ENCODE measurements at regions not wholly inside any gene's neighbourhood (a gene's known extent, or its start where the extent isn't known, plus 50 kb on each side); places are given as distances from the start of the nearest gene placed in this dataset.
A peak's percentile ranks its signal among the peaks of the same experiment; 100 is the strongest.

DNA sequence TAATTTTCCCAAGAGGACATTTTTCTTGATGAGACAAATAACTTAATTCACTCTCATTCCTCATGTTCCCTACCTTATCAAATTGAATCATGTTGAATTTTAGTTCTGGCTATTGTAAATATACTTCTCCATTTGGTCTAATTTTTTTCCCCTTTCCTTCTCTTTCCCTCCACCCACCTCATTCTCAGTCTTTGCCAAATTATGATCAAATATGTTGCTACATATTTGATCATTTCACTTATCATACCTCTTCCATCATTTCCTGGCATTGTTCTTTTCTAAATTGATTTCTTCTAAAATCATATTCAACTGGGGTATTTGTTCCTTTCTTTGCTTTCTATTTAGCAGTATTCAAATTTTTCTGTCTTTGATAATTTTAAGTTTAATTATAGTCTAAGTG, 52.3 kb downstream of the HDGFL1 start:
- no peak overlapping the region for H2AFZ ChIP-seq (replicated peaks)
- no peak overlapping the region for H3K4me3 ChIP-seq
- TF ChIP-seq, protein P1, sequence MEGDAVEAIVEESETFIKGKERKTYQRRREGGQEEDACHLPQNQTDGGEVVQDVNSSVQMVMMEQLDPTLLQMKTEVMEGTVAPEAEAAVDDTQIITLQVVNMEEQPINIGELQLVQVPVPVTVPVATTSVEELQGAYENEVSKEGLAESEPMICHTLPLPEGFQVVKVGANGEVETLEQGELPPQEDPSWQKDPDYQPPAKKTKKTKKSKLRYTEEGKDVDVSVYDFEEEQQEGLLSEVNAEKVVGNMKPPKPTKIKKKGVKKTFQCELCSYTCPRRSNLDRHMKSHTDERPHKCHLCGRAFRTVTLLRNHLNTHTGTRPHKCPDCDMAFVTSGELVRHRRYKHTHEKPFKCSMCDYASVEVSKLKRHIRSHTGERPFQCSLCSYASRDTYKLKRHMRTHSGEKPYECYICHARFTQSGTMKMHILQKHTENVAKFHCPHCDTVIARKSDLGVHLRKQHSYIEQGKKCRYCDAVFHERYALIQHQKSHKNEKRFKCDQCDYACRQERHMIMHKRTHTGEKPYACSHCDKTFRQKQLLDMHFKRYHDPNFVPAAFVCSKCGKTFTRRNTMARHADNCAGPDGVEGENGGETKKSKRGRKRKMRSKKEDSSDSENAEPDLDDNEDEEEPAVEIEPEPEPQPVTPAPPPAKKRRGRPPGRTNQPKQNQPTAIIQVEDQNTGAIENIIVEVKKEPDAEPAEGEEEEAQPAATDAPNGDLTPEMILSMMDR (IDR thresholded peaks at IDR 0.05) = no peak
- TF ChIP-seq EZH2phosphoT487 (IDR thresholded peaks at IDR 0.05) (no peak), EZH2 (IDR thresholded peaks at IDR 0.05) (no peak)
- no peak overlapping the region for H3K4me2 ChIP-seq
- no peak for DNase-seq (ENCODE audit: low spot score)
- H3K9ac ChIP-seq = no peak overlapping the region
- peaks cover 4% of the 10 kb centered on the region for H3K27me3 Mint-ChIP-seq (ENCODE audit: insufficient read depth, low read depth)
- no peaks in the 10 kb centered on the region for H3K79me2 ChIP-seq (ENCODE audit: low read depth)
- peaks cover 8% of the 10 kb centered on the region for H3K4me1 ChIP-seq
- H3K36me3 Mint-ChIP-seq = peaks cover 2% of the 10 kb centered on the region
- H3K27me3 ChIP-seq = no peaks in the 10 kb centered on the region
- H3K27ac ChIP-seq = no peak overlapping the region
- H3K4me3 Mint-ChIP-seq = no peak overlapping the region
- H3K27ac Mint-ChIP-seq = no peak overlapping the region
- H3K4me1 Mint-ChIP-seq = no peaks in the 10 kb centered on the region
- peaks cover 19% of the 10 kb centered on the region for H3K9me3 Mint-ChIP-seq
- no peaks in the 10 kb centered on the region for H3K9me3 ChIP-seq (ENCODE audit: low read depth)
- peaks cover 4% of the 10 kb centered on the region for H3F3A ChIP-seq (ENCODE audit: low read depth)
- H4K20me1 ChIP-seq (ENCODE audit: low read depth) = no peaks in the 10 kb centered on the region
- H3K36me3 ChIP-seq = no peaks in the 10 kb centered on the region

GRCh38 chr6:22622351-22622750, 53.0 kb downstream of the HDGFL1 start:
- H4K20me1 ChIP-seq (ENCODE audit: low read depth) = no peaks in the 10 kb centered on the region
- H3K4me3 Mint-ChIP-seq = no peak overlapping the region
- no peaks in the 10 kb centered on the region for H3K27me3 ChIP-seq
- no peak overlapping the region for H2AFZ ChIP-seq (replicated peaks)
- no peak overlapping the region for H3K4me3 ChIP-seq
- peaks cover 4% of the 10 kb centered on the region for H3F3A ChIP-seq (ENCODE audit: low read depth)
- peaks cover 23% of the 10 kb centered on the region for H3K9me3 Mint-ChIP-seq
- TF ChIP-seq EZH2phosphoT487 (IDR thresholded peaks at IDR 0.05) (no peak), EZH2 (IDR thresholded peaks at IDR 0.05) (no peak)
- TF ChIP-seq, protein P1 (IDR thresholded peaks at IDR 0.05) = no peak
- H3K9me3 ChIP-seq (ENCODE audit: low read depth) = no peaks in the 10 kb centered on the region
- H3K4me2 ChIP-seq = no peak overlapping the region
- no peaks in the 10 kb centered on the region for H3K4me1 Mint-ChIP-seq
- H3K9ac ChIP-seq = no peak overlapping the region
- H3K36me3 ChIP-seq = no peaks in the 10 kb centered on the region
- peaks cover 5% of the 10 kb centered on the region for H3K36me3 Mint-ChIP-seq
- no peak overlapping the region for H3K27ac ChIP-seq
- H3K27ac Mint-ChIP-seq = peak overlapping the region; percentile 65
- H3K79me2 ChIP-seq (ENCODE audit: low read depth) = no peaks in the 10 kb centered on the region
- no peak for DNase-seq (ENCODE audit: low spot score)
- peaks cover 4% of the 10 kb centered on the region for H3K27me3 Mint-ChIP-seq (ENCODE audit: insufficient read depth, low read depth)
- H3K4me1 ChIP-seq = peaks cover 8% of the 10 kb centered on the region

DNA sequence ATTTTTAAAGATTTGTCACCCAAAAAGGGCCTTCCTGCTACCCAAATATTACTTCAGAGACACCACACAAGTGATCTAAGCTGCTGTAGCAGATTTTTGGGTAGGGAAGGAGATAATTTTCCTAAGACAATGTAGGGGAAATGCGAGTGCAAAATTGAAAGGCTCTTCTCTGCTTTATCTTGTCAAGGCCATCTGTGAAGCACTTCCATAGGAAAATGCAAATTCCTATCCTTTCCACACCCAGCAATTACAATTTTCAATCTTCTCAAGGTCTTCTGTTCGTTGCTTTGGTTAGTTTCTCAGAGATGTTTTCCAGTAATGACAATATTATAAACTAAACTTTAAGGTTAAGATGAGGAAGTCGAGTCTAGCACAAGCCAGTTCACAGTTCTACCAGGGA, 53.4 kb downstream of the HDGFL1 start:
- Mint-ChIP-seq H3K27me3 (ENCODE audit: insufficient read depth, low read depth) (peaks cover 4% of the 10 kb centered on the region), H3K4me1 (no peaks in the 10 kb centered on the region), H3K27ac (peak overlapping the region; percentile 66), H3K9me3 (peaks cover 28% of the 10 kb centered on the region), H3K36me3 (peaks cover 9% of the 10 kb centered on the region), H3K4me3 (no peak overlapping the region)
- Histone ChIP-seq H3K4me2 (no peak overlapping the region), H3K36me3 (no peaks in the 10 kb centered on the region), H3K4me3 (no peak overlapping the region), H3F3A (ENCODE audit: low read depth) (peaks cover 4% of the 10 kb centered on the region), H3K79me2 (ENCODE audit: low read depth) (no peaks in the 10 kb centered on the region), H3K9ac (no peak overlapping the region), H3K27ac (no peak overlapping the region), H3K27me3 (no peaks in the 10 kb centered on the region), H3K4me1 (peaks cover 8% of the 10 kb centered on the region), H3K9me3 (ENCODE audit: low read depth) (no peaks in the 10 kb centered on the region), H2AFZ (replicated peaks) (no peak overlapping the region), H4K20me1 (ENCODE audit: low read depth) (no peaks in the 10 kb centered on the region)
- TF ChIP-seq, protein P1 (IDR thresholded peaks at IDR 0.05) = no peak
- no peak for TF ChIP-seq EZH2phosphoT487 (IDR thresholded peaks at IDR 0.05)
- no peak for TF ChIP-seq EZH2 (IDR thresholded peaks at IDR 0.05)
- no peak for DNase-seq (ENCODE audit: low spot score)

Data from neural progenitor cell (in vitro differentiated cells).